Spleen (tissue), 11 donors: ENCODE measurements at regions not wholly inside any gene's neighbourhood (a gene's known extent, or its start where the extent isn't known, plus 50 kb on each side); places are given as distances from the start of the nearest gene placed in this dataset.
A peak's percentile ranks its signal among the peaks of the same experiment; 100 is the strongest.

Source experiments
- DNase-seq: peaks from one replicate; pipeline ENCODE4 v3.0.0-alpha.2; 2020
- H3K27ac ChIP-seq, 8 donors: fragments of 200-600 bp; sonication (generic) in 7 of 8; 1 replicate in 4 of 8; 2 replicates in 4 of 8; pipeline versions ENCODE4 v1.5.0 to v1.8.0; 2016 to 2021; ENCODE audit warnings: inconsistent platforms in 4 of 8, mild to moderate bottlenecking in 4 of 8, moderate library complexity in 1 of 8
- H3K27me3 ChIP-seq, 7 donors: fragments of 200-600 bp; sonication (generic) in 6 of 7; replicated peaks in 1 of 7; 1 replicate in 4 of 7; 2 replicates in 3 of 7; pipeline versions ENCODE4 v1.5.0 to v1.8.0; 2016 to 2021; ENCODE audit warnings: inconsistent platforms in 3 of 7, mild to moderate bottlenecking in 1 of 7
- H3K36me3 ChIP-seq, 6 donors: fragments of 200-600 bp; sonication (generic) in 5 of 6; 1 replicate in 4 of 6; 2 replicates in 2 of 6; pipeline versions ENCODE4 v1.5.0 to v1.8.0; 2016 to 2021; ENCODE audit warnings: inconsistent platforms in 2 of 6
- H3K4me1 ChIP-seq, 6 donors: fragments of 200-600 bp; sonication (generic) in 5 of 6; 1 replicate in 3 of 6; 2 replicates in 3 of 6; pipeline versions ENCODE4 v1.5.0 to v1.8.0; 2016 to 2021; ENCODE audit warnings: inconsistent platforms in 3 of 6
- H3K4me3 ChIP-seq, 8 donors: fragments of 200-600 bp; sonication (generic) in 7 of 8; 1 replicate in 4 of 8; 2 replicates in 4 of 8; pipeline versions ENCODE4 v1.5.0 to v1.8.0; 2016 to 2021; ENCODE audit warnings: inconsistent platforms in 4 of 8, mild to moderate bottlenecking in 4 of 8, moderate library complexity in 2 of 8
- H3K9me3 ChIP-seq, 8 donors: fragments of 200-600 bp; sonication (generic) in 7 of 8; 1 replicate in 4 of 8; 2 replicates in 4 of 8; pipeline versions ENCODE4 v1.5.0 to v1.8.0; 2016 to 2021; ENCODE audit warnings: inconsistent platforms in 4 of 8
- POLR2A ChIP-seq, 3 donors: fragments of 450-650 bp; IDR thresholded peaks; one replicate each; pipeline ENCODE4 v1.5.1; 2017; ENCODE audit warnings: antibody characterized with exemption in 3 of 3, mild to moderate bottlenecking in 1 of 3
- POLR2AphosphoS5 ChIP-seq, 3 donors: sonication (generic); formaldehyde crosslinking; IDR thresholded peaks; one replicate each; pipeline ENCODE4 v1.5.1; 2017; ENCODE audit warnings: antibody characterized with exemption in 3 of 3
- WGBS, 5 donors: extraction: QIAGEN DNeasy Blood & Tissue Kit in 3 of 5; methylation state at CpG; one replicate each; pipeline versions ENCODE4 v1.1.5 to v1.1.7; 2013 to 2018; 5-methylcytosine and 5-hydroxymethylcytosine counted together
- intact Hi-C: fragments of 100-400 bp; cut with DNase I; formaldehyde crosslinking; loops from one replicate; pipeline ENCODE4 v1.15.0; 2023; ENCODE audit warnings: low total_unique reads
- TF ChIP-seq, protein P1 (sequence below), 11 experiments: fragments of 200-600 bp in 7 of 11; fragments of 450-650 bp in 4 of 11; sonication (generic) in 4 of 11; IDR thresholded peaks in 8 of 11; conservative IDR thresholded peaks in 3 of 11; 1 replicate in 7 of 11; 2 replicates in 4 of 11; pipeline versions ENCODE4 v1.4.0 to v1.8.0; 2016 to 2021; ENCODE audit warnings: antibody characterized with exemption in 11 of 11, inconsistent platforms in 4 of 11, mild to moderate bottlenecking in 1 of 11
- donor health status: healthy with polysubstance abuse.
- donor health status: DM: no; HTN: no; CAD: no; lungs with moderate emphysema.
- donor health status: DM: no; HTN: no; CAD: no.
- donor health status: Bipolar disorder and iron deficiency.
- donor health status: healthy.
- donor health status: DM: no; HTN: no; CAD: no.
- donor health status: DM: yes; HTN: yes; CAD: no.

DNA sequence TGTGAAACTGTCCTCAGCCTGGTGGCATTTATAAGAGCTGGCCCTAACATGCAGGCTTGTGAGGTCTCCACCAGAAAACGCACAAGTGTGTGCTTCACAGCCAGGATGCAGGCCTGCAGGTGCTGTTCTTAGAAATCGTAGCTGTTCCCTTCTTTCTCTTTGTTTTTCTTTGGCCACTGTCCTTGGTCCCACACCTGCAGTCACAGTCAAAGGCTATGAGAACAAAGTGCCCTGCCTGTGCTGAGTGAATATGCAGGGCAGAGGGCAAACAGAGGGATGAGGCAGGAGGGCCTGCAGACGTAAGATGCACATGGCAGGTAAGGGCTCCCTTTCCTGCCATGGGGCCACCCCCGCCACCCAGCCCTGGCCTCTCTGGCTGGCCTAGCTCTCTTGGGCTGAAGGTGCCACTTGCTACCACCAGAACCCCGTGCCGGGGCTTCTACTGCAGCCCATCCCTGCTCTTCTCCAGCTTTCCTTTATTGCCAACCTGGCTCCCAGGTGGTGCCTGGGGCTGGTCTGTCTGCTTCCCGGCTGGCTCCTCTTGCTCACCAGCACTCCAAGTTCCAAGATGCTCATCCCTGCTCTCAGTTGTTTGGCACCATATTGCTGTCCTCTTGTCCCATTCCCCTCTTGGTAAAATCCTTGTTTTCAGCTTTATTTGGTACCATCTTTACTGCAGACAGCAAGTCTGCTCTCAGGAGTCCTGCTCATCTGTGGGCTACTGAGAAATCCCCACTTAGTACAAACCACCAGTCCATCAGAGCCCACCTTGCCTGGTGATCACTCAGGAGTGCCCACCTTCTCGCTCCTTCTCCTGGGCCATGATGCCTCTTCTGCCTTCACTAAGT lies 308.1 kb upstream of the ZMIZ1 start:
- intact Hi-C loops = no loop called here
- WGBS, 5 donors = 85 to 91% (median 88%) methylated on average over 8 of the region's 8 CpGs
- TF ChIP-seq POLR2AphosphoS5 (IDR thresholded peaks at IDR 0.05) (no peak), POLR2A (IDR thresholded peaks at IDR 0.05) (no peak)
- TF ChIP-seq, protein P1, sequence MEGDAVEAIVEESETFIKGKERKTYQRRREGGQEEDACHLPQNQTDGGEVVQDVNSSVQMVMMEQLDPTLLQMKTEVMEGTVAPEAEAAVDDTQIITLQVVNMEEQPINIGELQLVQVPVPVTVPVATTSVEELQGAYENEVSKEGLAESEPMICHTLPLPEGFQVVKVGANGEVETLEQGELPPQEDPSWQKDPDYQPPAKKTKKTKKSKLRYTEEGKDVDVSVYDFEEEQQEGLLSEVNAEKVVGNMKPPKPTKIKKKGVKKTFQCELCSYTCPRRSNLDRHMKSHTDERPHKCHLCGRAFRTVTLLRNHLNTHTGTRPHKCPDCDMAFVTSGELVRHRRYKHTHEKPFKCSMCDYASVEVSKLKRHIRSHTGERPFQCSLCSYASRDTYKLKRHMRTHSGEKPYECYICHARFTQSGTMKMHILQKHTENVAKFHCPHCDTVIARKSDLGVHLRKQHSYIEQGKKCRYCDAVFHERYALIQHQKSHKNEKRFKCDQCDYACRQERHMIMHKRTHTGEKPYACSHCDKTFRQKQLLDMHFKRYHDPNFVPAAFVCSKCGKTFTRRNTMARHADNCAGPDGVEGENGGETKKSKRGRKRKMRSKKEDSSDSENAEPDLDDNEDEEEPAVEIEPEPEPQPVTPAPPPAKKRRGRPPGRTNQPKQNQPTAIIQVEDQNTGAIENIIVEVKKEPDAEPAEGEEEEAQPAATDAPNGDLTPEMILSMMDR (IDR thresholded peaks at IDR 0.05 in 8 of 11, conservative IDR thresholded peaks at IDR 0.05 in 3 of 11) = no peak

DNA sequence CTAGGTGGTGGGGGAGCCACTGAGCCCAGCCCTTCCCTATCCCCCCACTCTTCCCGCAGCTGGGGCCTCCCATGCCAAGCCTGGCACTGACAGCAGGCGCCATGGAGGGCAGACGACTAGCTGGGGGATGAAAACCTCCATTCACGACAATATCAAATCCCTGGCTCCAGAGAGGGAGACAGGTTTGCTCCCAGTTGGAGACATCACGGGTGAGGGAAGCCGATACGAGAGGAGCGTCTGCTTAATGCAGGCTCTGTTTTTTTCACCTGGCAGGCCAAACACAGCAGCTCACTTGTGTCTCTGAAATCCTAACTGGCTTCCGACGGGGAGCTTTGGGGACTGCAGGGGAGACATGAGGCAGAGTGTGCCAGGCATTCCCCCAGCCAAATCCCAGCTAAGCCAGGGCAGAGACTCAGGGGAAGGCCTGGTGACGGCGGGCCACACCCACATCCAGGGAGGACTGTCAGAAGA lies 307.4 kb upstream of the ZMIZ1 start:
- Histone ChIP-seq H3K27me3 (peaks cover 0 to 15% (median 0%) of the 10 kb centered on the region in 7 donors), H3K27ac (no peak overlapping the region), H3K9me3 (no peaks in the 10 kb centered on the region), H3K4me1 (peaks cover 0 to 36% (median 17%) of the 10 kb centered on the region in 6 donors), H3K4me3 (no peak overlapping the region), H3K36me3 (no peaks in the 10 kb centered on the region)
- WGBS, 5 donors = 91 to 96% (median 94%) methylated on average over 11 to 12 of the region's 12 CpGs
- TF ChIP-seq, protein P1 (IDR thresholded peaks at IDR 0.05 in 8 of 11, conservative IDR thresholded peaks at IDR 0.05 in 3 of 11) = no peak
- intact Hi-C loops = no loop called here
- DNase-seq = peak; percentile 73

More for the DNA sequence above, 308.1 kb upstream of the ZMIZ1 start:
- no peaks in the 10 kb centered on the region for H3K36me3 ChIP-seq
- H3K4me3 ChIP-seq = no peak overlapping the region
- H3K9me3 ChIP-seq = no peaks in the 10 kb centered on the region
- peaks cover 0 to 16% (median 0%) of the 10 kb centered on the region in 7 donors for H3K27me3 ChIP-seq
- peaks cover 0 to 41% (median 19%) of the 10 kb centered on the region in 6 donors for H3K4me1 ChIP-seq
- no peak overlapping the region for H3K27ac ChIP-seq
- DNase-seq = peak; percentile 70

DNA sequence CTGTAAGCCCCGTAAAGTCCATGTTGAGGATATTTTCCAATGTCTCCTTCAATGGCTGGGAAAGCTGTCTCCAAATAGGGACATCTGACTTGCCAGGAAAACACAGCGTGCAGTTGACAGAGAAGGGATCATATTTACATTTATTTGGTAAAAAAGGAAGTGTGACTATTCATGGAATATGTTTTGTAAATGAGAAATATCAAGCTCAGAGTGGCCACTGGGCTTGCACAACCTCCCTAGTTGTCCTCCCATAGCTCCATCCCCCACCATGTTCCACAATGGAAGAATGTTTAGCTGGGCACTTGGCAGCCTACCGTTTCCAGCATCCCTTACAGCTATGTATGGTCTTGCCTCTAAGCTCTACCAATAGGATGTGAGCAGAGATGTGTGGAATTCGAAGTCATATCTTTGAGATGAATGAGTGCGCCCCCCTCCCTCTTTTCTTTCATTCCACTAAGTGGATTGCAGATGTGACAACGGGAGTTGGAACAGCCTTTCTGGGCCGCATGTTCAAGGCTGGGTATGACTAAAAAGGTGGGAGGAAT lies 306.6 kb upstream of the ZMIZ1 start:
- Histone ChIP-seq H3K4me1 (peaks cover 0 to 28% (median 10%) of the 10 kb centered on the region in 6 donors), H3K27me3 (peaks cover 0 to 10% (median 0%) of the 10 kb centered on the region in 7 donors), H3K4me3 (no peak overlapping the region), H3K36me3 (no peaks in the 10 kb centered on the region), H3K9me3 (no peaks in the 10 kb centered on the region), H3K27ac (no peak overlapping the region)
- TF ChIP-seq POLR2AphosphoS5 (IDR thresholded peaks at IDR 0.05) (no peak), POLR2A (IDR thresholded peaks at IDR 0.05) (no peak)
- TF ChIP-seq, protein P1 (IDR thresholded peaks at IDR 0.05 in 8 of 11, conservative IDR thresholded peaks at IDR 0.05 in 3 of 11) = no peak
- intact Hi-C loops = no loop called here
- no peak for DNase-seq
- WGBS, 5 donors = 84 to 93% (median 89%) methylated on average over 7 of the region's 7 CpGs

DNA sequence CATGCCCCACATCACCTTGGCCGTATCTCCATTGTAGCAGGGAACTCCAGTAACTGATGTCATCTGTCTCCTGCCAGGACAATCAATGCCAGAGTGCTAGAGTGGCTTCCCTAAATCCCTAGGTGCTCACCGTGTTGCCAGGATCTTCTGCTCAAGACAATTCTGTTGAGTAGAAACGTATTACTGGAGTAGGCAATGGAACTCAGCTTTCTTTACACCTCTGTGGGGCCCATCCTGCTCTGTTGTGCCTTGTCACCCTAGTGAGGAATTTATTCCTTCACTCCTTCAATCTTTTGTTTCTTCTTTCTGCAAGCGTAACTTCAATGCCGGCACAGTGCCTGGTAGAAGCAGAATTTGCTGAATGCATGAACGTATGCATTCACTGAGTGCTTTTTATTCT lies 305.5 kb upstream of the ZMIZ1 start:
- intact Hi-C loops = no loop called here
- no peak for DNase-seq
- TF ChIP-seq POLR2A (IDR thresholded peaks at IDR 0.05) (no peak), POLR2AphosphoS5 (IDR thresholded peaks at IDR 0.05) (no peak)
- TF ChIP-seq, protein P1 (IDR thresholded peaks at IDR 0.05 in 8 of 11, conservative IDR thresholded peaks at IDR 0.05 in 3 of 11) = no peak

More for the DNA sequence above, 305.5 kb upstream of the ZMIZ1 start:
- no peaks in the 10 kb centered on the region for H3K9me3 ChIP-seq
- peaks cover 0 to 2% (median 0%) of the 10 kb centered on the region in 7 donors for H3K27me3 ChIP-seq
- peak overlapping the region in 3 of 8 donors; percentile 29 to 62 (median 46) for H3K27ac ChIP-seq
- peaks cover 0 to 18% (median 8%) of the 10 kb centered on the region in 6 donors for H3K4me1 ChIP-seq
- no peaks in the 10 kb centered on the region for H3K36me3 ChIP-seq
- WGBS, 5 donors = 75 to 87% (median 78%) methylated on average over 6 of the region's 6 CpGs
- no peak overlapping the region for H3K4me3 ChIP-seq
